Activated gamma-delta T cell (primary cell): ENCODE measurements at regions not wholly inside any gene's neighbourhood (a gene's known extent, or its start where the extent isn't known, plus 50 kb on each side); places are given as distances from the start of the nearest gene placed in this dataset.

Experiments
- DNase-seq: peaks from one replicate; lab custom pipeline; 2025; lab: John Stamatoyannopoulos, UW

DNA sequence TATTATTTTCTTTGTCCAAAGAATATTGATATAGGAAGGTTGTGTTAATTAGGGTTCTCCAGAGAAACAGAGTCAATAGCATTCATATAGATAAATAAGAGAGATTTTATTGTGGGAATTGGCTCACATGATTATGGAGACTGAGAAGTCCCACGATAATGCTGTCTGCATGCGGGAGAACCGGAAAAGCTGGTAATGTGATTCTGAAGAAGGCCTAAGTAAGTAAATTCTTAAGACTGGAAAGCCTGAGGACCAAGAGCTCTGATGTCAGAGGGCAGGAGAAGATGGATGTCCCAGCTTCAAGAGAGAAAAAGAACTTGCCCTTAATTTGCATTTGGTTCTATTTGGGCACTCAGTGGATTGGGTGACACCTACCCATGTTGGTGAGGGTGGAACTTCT lies 307.4 kb upstream of the C9orf72 start:
- DNase-seq = no peak

DNA sequence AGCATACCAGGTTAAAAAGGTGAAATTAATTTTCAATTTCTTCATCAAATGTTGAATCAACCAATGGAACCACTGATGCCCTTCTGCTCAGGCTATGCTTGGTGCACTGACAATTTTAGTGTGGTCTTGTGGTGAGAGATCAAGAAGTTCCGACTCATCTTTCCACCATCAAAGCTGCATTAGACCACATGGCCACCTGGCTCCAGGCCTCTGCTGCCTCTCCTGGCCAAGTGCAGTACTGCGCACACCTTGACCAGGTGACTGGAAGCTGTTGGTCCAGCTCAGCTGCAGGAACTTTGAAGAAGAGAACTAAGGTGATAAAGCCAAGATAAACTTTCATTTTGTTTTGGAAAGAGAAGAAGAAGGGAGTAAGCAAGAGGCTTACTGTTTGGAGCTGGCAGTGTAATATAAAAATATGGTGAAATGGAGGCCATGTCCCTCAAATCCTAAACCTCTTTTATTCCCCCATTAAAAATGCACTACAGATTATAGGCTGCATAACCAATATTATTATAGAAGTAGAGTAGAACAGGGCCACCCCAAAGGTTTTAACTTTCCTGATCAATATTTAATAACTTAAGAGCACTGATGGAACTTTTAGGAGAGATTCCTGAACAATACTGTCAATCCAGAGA lies 315.5 kb upstream of the C9orf72 start:
- no peak for DNase-seq

DNA sequence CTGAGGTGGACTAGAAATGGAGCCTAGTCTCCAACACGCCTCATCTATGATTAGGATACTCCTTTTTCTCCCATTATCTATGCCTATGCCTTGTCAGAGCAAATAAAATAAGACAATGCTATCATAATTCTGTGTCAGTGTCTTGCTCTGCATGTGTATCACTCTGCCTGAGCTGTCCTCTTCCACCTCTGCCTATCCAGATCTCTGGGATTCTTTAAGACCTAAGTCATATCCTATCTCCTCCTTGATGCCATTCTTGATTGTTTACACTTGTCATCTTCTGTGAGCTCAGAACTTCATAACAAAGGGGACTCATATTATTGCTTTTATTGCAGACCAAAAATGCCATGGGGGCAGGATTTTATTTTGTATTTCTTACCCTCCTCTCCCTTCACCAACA lies 351.2 kb upstream of the C9orf72 start:
- DNase-seq = no peak

DNA sequence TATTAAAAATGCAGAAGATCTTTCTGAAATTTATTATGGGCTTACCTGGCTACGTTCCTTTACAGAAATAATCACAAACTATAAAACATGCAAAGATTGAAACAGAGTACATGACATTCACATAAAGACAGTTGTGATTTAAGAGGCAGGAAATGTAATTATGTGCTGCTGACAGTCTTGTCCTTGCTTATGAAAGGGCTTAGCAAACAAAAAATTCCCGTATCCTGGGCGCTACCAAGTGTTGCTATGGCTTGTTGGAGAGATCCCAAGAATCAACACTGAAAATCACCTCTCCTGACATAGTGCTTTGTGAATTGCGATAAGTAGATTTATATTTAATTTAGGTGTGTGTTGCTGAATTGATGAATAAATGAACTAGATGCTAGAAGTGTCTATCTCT lies 352.5 kb upstream of the C9orf72 start:
- DNase-seq = no peak

DNA sequence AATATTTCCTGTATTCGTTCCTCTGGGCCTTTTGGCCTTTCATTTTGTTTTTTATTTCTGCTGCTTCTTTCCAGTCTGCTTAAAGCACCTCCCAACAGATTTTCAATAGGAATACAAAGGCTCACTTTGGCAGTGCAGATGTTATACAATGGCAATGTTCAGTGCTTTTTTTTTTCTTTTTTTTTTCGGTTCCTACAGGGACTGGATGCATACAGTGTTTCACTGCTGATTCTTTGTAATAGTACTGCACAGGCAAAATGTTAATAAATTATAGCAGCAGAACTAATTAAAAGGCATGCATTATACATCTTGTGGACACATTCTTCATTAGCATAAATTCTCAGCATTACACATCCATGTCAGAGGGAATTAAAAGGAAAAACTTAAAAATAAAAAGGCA lies 356.6 kb upstream of the C9orf72 start:
- DNase-seq = no peak

DNA sequence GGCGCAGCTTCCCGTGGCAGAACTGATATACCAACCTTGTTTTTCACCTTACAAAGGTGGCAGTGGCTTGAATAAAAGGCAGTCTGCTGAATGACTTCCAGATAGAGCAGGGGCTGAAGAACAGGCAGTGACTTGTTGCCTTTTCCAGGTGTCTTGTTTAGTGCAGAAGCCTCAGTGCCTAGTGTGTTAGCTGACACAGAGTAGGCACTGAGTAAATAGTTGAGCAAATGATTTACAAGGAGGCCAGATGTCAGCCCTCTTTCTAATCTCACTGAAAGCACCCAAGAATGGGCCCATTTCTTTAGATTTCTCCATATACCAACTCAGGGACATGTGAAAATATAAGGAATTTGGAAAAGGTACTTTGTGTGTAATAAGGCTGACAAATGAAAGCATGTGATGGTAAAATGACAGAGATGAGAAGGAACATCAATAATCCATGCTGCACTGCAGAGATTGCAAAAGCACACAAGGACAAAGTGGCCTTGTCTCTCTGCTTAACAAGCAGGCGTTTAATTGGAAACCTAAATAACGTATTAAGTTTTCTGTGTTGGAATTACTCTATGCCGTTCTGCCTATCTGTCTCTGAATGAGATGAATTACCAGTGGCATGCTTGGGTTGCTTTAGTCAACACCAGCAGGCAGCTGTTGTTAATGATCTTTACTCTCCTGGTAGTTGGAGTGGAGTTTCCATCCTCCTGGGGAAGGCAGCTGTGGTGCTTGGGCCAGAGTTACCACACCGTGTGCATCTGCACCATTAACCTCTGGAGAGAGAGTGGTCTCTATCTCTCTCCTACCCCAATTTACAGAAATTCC lies 360.1 kb upstream of the C9orf72 start:
- no peak for DNase-seq

DNA sequence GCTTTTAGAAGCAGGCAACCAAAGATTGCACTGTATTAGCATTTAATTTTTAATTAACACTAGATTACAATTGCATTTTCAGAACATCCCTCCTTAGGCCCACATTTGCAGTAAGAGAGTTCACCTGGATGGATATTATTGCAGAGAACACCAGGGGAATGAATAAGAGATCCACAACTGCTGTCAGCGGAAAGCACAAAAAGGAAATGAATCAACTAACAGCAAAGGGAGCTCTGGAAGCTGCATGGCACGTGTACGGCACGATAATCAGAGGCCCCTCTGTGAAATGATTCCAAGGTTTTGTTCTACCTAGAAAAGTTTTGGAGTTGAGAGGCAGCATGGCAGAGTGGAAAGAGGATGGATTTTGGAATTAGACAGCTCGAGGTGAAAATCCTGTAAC lies 361.2 kb upstream of the C9orf72 start:
- no peak for DNase-seq

DNA sequence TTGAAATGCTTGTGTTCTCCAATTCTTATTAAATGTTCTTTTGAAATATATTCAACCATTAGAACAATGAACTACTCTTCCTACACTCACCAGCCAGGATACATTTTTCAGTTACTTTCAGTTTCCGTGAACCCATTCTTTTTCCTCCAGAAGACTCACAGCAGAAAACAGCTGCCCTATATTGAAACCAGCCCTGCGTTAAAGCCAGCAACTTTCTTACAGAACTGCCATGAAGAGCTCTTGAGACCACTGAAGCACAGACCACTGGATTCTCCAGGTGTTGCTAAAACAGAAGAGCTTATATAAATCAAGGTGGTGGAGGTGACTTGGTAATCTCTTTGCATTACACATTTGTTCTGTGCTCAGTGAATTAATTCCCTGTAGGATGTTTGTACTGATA lies 365.9 kb upstream of the C9orf72 start:
- no peak for DNase-seq

DNA sequence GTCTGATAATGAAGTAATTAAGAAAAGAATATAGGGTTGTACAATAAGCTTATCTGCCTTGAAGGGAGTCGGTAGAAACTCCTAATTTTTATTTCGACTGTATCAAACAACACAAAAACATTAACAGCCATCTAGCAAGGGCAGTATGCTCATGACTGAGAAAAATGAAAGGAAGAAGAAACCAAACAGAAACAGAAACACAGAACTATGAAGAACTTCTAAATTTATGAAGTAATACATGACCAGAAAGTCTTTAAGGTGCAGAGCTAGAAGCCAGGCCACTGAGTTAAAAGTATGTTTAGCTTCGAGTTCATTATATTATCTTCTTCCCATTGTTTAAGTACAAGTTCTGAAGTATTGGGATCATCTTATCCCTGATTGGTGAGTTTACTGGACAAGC lies 367.3 kb upstream of the C9orf72 start:
- no peak for DNase-seq

DNA sequence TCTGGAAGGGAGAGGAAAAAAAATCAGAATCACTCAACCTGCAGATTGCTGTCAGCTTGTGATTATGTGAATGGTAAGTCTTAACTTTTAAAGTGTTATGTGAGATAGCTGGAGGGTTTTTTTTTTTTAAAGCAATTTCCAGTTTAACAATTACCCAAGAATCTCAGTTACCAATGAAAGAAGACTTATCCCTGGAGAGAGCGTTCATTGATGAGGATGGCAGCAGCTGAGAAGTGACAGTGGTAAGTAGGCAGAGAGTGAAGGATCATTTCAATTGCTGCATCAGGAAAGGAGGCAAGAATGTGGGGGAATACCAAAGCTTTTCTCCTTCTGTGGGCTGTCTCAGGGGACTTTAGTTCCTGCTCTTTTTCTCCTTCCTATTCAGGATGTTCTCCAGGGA lies 370.2 kb upstream of the C9orf72 start:
- DNase-seq = no peak

DNA sequence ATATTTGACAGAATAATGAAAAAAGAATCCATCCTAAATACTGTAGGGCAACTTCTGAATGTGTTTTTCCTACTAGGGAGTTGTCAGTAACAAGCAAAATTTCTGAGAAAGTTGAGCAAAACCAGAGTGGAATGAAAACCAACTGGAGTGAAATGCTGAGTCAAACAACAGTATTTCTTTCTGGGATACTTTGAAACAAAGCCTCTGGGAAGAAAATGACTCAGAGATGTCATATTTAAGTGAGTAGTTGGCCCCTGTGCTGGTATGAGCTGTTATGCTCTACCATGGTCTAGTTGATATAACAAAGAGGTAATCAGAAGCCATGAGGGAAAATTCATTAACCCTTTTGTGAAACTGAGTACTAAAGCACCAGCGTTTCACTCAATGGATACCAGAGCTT lies 372.1 kb upstream of the C9orf72 start:
- no peak for DNase-seq

DNA sequence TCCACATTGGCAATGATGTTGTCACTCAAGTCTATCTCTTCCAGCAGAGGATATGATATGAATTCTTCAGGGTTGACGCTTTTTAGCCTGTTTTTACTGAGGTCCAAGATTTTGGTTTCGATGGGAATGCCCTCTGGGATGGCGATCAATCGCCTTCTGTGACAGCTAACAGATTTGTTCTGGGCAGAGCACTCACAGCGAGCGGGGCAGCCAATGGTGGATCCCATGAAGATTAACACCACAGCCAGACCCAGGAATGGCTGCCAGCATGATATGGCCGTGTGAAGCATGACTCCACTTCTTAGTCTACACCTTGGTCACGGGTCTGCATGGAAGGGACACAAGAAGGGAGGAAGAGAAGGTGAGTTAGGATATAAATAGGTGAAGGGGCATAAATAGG lies 377.1 kb upstream of the C9orf72 start:
- no peak for DNase-seq

DNA sequence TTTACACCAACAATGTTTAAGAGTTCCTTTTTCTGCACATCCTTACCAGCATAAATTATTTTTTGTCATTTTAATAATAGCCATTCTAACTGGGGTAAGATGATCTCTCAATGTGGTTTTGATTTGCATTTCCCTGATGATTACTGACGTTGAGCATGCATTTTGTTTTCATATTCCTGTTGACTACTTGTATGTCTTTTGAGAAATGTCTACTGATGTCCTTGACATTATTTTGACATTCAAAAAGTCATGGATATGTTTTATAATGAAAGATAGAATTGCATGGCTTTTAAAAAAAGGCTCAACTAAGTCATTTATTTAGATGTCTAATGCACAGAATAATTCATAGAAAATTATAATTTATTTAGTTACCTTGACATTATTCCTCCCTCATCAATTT lies 381.6 kb upstream of the C9orf72 start:
- no peak for DNase-seq

DNA sequence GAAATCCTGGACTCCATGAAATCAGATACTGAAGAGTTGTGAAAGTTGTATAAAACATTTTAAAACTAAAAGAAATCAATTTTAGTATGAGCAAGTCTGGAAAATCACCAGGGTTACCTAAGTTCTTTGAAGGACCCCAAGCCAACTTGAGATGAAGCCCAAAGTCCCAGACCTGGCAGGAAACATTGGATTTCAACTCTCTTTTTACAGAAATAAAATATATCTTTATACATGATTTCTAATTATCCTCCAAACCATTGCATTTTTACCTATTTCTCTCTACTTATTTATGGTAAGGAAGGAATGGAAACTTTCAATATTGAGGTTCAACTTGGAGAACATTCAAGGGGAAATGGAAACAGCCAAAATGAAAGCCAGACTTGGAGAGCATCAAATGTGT lies 390.6 kb upstream of the C9orf72 start:
- DNase-seq = no peak

DNA sequence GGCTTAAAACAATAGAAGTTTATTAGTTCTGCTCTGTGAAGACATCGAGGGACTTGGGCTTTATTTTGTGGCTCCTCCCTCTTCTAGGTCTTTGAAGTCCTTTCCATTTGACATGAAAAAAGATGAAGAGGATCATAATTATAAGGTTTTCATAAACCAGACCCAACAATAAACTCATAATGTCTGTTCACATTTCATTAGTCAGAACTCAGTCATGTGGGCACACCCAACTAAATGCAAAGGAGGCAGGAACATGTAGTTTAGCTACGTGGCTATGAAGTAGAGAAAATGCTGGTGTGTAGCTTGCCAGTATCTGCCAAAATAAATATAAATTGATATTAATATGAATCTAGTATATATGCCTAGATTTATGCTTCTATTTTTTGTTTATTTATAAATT lies 393.9 kb upstream of the C9orf72 start:
- no peak for DNase-seq

DNA sequence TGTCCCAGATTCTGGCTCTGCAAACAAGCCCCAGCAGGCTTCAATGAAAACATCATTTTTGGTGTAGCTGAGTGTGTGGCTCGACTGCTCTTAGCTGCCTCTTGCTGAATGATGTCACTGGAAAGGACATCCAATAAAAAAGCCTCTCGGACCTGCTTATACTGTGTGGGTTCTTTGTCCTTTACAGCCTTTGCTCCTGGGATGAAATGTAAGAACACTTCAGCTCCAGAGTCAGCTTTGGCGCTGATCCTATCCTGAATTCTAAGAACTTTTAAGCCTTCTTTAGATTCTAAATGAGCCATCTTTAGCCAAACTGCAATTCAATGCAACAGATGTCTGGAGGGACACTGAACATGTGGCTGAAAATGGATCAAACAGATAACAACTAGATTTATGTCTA lies 404.6 kb upstream of the C9orf72 start:
- no peak for DNase-seq

DNA sequence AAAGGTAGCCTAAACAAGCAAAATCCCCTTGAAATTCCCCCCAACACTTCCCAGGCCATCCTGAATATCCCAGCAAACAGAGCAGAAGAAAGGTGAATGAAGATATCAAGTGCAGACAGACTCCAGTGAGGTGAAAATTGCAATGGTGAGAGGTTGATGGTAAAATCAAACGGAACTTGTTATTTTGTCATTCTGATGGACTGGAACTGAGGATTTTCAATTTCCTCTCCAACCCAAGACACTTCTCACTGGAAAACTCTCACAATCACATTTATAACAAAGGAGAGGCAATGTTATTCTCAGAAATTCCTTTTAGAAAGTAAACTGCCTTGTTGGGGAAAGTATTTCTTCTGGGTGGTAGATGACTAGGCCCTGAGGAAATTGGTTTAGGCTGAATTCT lies 412.4 kb upstream of the C9orf72 start:
- no peak for DNase-seq

DNA sequence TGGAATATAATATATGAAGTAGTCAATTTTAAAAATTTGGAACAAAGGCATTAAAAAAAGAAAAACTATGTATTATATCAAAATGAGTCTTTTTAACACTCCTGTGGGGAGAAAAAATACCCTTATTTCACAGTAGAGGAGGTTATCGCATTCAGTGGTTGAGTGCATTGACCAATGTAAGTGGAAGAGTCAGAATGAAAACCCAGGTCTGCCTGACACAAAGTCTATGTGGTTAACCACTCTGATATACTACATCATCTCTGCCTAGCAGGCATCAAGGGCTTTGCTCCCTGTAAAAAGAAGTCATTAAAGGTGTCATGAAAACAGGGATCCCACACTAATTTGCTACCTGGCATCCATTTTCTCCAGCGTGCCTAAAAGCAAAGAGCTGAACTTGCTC lies 417.2 kb upstream of the C9orf72 start:
- DNase-seq = no peak

DNA sequence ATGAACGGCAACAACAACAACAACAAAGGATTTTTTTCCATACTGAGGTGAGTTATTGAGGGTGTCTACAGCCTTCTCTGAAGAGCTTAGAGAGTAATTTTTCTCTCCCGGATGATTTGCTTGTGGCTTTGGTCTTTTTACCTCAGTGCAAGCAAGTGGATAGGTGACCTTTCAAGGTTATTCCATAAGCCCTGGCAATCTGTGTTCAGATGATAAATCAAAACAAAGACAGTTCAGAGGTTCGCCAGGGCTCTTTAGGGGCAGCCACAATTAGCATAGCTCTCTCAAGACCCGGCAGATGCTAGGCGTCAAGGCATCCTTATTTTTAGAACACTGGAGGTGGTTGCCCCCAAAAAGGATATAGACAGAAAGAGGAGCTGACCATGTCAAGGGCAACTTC lies 417.9 kb upstream of the C9orf72 start:
- no peak for DNase-seq

DNA sequence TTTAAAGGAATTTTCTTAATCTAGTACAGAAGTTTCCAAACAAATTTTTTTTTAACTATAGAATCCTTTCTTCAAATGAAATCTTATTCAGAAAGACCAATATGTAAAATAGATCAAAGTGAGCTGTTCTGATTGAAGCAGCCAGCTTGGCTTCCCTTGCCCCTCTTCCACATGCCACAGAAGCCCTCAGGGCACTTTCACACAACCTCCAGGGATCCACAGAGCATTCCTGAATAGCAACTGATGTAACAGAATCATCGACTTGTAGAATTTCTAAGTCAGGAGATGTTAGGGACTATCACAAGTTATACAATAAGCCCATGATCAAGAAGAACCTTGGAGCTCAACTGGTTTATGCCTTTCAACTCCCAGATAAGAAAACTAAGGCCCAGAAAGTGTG lies 427.8 kb upstream of the C9orf72 start:
- DNase-seq = no peak

DNA sequence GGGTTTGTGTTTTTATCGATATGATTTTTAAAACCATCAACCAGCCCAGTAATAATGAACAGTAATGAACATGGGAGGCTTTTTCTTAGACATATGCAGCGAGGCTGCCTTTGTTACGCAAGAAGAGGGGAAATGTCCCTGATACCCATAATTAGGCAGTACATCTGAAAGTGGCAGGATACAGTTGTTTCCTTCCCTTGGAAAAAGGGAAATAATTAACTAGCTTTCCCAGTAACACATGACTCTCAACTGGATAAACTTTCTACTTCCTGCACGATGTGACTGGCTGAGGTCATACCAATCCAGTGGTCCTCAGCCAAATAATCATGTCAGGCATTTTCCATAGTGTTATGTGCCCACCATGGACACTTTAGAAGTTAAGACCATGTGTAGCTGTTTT lies 431.6 kb upstream of the C9orf72 start:
- DNase-seq = no peak

DNA sequence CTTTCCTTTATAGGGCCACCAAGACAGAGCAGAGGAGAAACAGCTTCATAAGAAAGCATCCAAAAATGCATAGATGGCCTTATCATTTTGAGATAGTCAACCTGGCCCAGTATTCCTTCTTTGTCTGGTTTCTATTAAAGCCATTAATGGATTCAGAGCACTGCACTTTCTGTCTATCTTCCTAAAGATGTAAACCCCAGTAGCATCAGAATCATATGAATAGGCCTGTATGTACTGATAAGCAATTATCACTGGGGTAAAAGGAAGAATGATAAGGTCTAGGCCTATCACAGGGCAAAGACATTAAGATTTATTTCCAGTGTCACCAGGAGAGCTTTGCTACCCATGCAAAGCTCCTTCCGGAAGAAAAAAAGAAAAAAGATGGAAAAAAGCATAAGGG lies 432.5 kb upstream of the C9orf72 start:
- no peak for DNase-seq

DNA sequence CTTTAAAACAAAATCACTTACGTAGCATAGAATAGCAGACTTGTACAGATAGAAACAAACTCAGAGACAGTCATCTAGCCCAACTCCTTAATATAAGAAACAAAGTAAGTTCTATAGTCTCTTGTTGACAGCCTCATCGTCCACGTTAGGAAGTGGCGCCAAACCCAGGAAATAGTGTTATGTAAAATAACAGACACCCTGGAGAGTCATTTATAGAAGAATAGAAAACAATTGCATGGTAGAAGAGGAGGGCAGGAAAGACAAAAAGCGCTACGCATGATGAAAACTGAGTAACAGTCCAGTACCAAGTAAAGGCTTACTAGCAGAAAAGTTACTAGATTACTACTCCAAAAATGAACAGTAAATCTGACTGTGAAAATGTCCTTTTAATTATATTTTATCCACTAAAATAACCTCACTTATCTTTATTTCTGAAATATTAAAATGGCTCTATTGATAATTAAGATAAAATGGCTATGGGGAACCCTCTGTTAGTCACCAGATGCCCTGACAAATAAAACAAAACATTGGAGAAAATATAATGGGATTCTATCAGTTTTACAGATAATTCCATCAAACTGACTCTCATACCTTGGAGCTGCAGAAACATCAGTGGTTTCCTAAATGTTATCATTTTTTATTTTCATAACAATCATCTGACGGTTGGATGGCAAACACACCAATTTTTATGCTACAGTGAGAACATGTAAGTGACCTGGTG lies 434.0 kb upstream of the C9orf72 start:
- no peak for DNase-seq
